RCC 7860 (cell line): ENCODE measurements at regions not wholly inside any gene's neighbourhood (a gene's known extent, or its start where the extent isn't known, plus 50 kb on each side); places are given as distances from the start of the nearest gene placed in this dataset.
"Not testable (repeated sequence)": the region's sequence is repeated elsewhere in the genome, so short reads cannot be mapped to it uniquely, and the experiment has no call there.

ENCODE experiments used
- DNase-seq: peaks from one replicate; pipeline ENCODE4 v3.0.0-alpha.2; 2015; ENCODE audit warnings: low spot score
- FAIRE-seq: peaks from 2 replicates; lab custom pipeline; 2012; peaks lifted over from hg19 to GRCh38; lab: Jason Lieb, UNC

GRCh38 chr10:86579883-86580520 is 58.4 kb upstream of the WAPL start:
- DNase-seq, result no peak
- no peak for FAIRE-seq

DNA sequence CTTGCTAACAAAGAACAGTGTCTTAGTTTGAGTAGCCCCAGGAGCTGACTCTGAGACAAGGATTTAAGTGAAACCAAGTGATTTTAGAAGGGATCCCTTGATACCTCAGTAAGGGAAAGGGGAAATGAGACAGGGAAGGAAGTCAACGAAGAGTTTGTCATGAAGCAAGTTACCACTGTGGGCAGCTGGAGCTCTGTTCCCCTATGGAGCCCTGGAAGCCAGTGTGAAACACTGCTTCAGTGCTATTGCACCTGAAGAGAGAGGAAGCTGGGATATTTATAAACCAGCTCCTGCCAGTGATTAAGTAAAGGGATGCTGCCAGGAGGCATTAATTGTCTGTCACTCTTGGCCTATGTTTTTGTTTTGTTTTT is 58.9 kb upstream of the WAPL start:
- FAIRE-seq (no peak), DNase-seq (no peak)

DNA sequence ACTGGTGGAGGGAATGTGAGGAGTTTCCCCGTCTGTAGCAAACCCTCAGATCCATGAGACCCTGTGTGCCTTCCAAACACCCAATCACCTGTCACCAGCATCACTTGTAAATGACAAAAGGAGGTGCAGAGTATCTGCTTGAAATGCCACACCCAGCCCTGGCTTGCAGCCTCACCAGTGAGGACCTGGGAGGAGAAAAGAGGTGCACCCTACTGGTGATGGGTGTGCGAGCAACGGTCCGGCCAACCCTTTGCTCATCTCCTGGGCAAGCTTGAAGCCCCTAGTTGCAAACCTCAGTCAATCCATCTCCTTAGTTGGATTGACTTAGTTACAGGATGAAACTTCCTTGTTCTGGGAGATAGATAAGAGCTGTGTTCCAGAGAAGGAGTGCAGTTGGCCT is 62.4 kb upstream of the WAPL start:
- no peak for DNase-seq

DNA sequence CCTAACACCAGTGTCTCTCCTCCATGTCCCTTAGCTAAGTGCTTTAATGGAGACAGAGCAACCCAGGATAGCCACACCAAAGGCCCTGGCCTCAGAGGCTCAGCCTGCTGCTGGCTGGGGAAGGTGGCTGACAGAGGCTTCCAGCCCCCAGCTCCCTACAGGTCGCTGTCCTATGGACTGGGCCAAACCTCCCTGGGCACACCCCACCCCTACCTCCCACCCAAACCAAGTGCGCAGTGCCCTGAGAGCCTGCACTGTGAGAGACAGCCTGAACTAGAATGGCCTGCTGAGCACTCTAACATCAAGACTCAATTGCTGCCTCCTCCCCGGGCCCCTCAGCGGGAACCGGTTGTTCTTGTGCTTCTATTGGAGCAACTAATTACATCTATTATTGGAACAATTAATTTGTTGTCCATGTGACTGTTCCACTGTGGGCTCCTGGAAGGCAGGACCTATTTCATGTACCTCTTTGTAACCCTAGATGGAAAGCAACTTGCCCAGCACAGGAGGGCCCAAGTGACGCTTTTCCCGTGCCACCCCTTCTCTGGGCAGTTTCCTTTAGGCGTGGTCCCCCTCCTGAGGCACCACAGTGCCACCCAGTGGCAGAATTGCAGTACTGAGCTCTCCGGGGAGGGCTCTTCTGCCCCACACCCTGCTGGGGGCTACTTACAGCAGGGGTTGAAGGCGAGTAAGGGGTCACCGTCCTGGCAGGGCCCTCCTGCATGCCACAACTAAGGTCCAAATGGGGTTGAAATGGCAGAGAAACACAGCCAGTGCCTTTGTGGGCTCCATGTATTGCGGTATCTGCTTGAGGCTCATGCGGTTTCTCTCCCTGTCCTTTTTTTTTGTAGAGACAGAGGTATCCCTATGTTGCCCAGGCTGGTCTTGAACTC is 63.7 kb upstream of the WAPL start:
- FAIRE-seq (no peak), DNase-seq (peak; percentile 63)

More for the DNA sequence above, 62.4 kb upstream of the WAPL start:
- FAIRE-seq, result no peak

- FAIRE-seq, result no peak
- no peak for DNase-seq
Measured at GRCh38 chr10:86586516-86586915, 64.9 kb upstream of the WAPL start.

DNA sequence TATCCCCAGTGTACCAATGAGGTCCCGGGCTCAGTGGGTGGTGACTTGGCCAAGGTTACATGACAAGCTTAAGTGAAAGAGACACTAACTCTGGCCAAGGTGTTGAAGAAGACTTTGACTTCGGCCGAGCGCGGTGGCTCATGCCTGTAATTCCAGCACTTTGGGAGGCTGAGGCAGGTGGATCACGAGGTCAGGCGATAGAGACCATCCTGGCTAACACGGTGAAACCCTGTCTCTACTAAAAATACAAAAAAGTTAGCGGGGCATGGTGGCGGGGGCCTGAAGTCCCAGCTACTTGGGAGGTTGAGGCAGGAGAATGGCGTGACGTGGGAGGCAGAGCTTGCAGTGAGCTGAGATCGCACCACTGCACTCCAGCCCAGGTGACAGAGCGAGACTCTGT is 65.6 kb upstream of the OPN4 start:
- not testable (repeated sequence) for FAIRE-seq

DNA sequence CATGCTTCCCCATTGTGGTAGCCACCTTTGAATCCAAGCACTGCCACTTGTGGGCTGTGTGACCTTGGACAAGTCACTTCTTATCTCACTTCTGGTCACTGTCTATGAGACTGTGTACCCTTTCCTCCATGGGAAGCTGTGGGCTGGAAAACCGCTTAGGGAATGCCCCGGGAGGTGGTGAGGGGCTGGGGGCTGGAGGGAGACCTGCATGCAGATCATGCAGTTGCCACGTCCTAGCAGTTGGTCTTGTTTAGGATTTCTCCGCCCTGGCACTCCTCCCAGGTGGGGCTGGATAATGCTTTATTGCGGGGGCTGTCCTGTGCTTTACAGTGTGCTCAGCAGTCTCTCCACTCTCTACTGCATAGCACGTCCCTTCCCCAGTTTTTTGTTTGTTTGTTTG is 62.9 kb upstream of the OPN4 start:
- no peak for DNase-seq
- FAIRE-seq, result no peak

More for the DNA sequence above, 65.6 kb upstream of the OPN4 start:
- not testable (repeated sequence) for DNase-seq

- no peak for FAIRE-seq
Measured at GRCh38 chr10:86592413-86592812, 61.9 kb upstream of the OPN4 start.

DNA sequence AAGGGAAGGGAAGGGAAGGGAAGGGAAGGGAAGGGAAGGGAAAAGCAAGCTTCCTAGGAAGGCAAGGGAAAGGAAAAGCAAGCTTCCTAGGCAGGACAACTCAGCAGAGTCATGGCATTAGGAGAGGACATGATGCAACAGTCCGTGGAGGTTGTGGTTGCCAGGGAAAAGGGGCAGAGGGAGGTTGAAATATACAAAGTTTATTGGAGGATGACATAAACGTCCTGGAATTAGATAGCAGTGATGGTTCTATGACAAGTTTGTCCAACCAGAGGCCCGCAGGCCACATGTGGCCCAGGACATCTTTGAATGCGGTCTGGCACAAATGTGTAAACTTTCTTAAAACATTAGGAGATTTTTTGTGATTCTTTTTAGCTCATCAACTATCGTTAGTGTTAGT is 59.8 kb upstream of the OPN4 start:
- FAIRE-seq, result no peak

More at GRCh38 chr10:86592413-86592812, 61.9 kb upstream of the OPN4 start:
- DNase-seq, result no peak

DNA sequence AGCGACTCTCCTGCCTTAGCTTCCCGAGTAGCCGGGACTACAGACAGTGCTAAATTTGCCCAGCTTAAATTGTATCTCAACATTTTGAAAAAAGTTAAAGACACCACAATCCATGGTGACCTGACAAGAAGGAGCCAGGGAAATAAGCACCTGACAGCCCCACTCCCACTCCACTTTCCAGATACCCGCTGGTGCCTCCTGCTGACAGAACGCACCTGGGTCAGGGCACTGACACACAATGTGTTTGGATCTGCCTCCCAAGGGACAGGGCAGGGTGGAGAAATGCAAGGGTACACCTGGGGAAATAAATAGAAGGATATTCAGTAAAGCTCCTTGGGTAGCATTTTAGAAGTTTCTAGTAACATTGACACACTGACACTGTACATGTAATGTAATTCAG is 58.9 kb upstream of the OPN4 start:
- no peak for DNase-seq
- no peak for FAIRE-seq

More for the DNA sequence above, 59.8 kb upstream of the OPN4 start:
- DNase-seq, result peak; percentile 15

DNA sequence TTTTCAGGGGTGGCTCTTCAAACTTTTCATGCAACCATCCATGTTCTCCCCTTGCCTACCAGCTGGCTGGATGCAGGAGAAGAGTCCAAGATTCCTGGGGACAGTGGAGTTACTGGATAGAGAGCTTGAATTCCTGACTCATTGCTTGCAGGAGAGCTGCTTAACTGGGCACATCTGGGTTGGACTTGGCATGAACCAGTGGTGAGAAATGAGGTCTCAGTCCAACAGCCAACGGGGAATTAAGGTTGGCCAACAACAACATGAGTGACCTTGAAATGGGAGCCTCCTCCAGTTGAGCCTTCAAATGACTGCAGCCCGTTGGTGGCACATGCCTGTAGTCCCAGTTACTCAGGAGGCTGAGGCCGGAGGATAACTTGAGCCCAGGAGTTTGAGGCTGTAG is 58.1 kb upstream of the OPN4 start:
- FAIRE-seq, result no peak
- no peak for DNase-seq

DNA sequence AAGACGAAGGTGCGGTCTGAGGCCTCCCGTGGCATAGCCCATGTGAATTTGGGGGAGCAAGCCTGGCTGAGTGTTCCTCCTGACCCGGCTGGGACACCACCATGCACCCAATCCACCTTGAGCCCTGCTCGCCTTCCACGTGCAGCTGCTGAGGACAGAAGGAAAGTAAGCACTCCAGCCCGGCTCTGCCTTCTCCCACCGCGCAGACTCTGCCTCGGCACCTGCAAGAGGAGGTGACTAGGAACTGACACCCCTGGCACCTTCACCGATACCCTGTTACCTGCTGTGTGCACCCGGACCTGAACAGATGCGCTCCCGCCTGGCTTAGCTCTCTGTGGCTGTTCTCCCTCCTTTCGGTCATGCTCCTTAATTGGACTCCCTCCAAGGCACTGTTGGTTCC is 57.0 kb upstream of the OPN4 start:
- DNase-seq, result no peak
- FAIRE-seq, result no peak

GRCh38 chr10:86598151-86598550 is 56.2 kb upstream of the OPN4 start:
- no peak for DNase-seq
- no peak for FAIRE-seq

- FAIRE-seq (no peak), DNase-seq (no peak)
Measured at GRCh38 chr10:86599041-86599440, 55.3 kb upstream of the OPN4 start.

GRCh38 chr10:86599729-86600128 is 54.6 kb upstream of the OPN4 start:
- DNase-seq, result no peak
- FAIRE-seq, result no peak

DNA sequence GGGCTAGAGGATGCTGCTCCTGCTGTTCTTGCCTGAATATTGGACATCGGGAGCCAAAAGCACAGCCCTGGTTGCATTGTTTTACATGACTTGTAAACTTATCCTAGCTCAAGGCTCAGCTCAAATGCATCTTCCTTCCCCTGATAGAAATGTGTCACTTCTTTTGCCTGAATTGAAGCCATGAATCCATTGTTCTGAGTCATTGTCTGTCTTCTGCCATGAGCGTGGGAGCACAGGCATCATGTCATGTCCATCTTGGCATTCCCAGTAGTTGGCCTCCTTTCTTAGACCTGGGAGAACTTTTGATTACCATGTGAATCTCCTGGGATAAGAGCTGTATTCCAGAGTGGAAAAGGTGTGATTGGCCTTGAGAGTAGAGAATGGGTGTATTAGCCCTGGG is 54.1 kb upstream of the OPN4 start:
- DNase-seq (no peak), FAIRE-seq (no peak)

DNA sequence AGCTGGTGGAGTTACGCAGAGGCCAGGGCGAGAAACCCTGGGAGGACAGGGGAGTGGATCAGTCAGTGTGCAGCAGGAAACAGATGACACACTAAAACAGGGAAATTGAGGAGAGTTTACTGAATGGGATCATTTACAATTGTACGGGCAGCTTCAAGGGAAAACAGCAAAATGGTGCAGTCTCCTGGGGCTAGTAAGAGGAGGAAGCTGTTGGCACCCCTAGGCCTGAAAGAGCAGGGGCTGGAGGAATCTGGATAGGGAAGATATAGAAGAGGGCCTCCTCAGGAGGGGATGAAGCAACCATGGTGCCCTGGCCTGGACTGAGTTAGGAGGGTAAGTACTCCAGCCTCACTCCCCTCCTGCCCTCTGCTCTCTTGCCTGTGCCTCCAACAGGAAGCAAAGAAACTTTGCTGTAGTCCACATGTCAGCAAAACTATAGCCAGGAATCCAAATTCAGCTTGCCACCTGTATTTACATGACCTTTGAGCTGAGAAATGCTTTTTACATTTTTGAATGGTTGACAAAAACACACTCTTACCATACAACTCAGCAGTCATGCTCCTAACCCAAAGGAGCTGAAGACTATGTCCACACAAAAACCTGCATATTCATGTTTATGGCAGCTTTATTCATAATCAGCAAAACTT is 52.3 kb upstream of the OPN4 start:
- no peak for FAIRE-seq

GRCh38 chr10:86603256-86603655 is 51.1 kb upstream of the OPN4 start:
- no peak for FAIRE-seq
- DNase-seq, result no peak

More for the DNA sequence above, 52.3 kb upstream of the OPN4 start:
- no peak for DNase-seq
